SK-N-MC (cell line): ENCODE measurements at regions not wholly inside any gene's neighbourhood (a gene's known extent, or its start where the extent isn't known, plus 50 kb on each side); places are given as distances from the start of the nearest gene placed in this dataset.

Experiments
- EZH2 ChIP-seq: fragments of 200-600 bp; sonication (generic); IDR thresholded peaks from one replicate; pipeline ENCODE4 v1.6.1; 2017; ENCODE audit warnings: antibody characterized with exemption
- FOXP2 ChIP-seq: optimal IDR thresholded peaks from 2 replicates; pipeline ENCODE3; 2011; ENCODE audit warnings: mild to moderate bottlenecking, moderate library complexity; ENCODE audit not compliant: insufficient read depth; ENCODE audit errors: extremely low read length, control extremely low read depth

GRCh38 chr9:78724896-78725295, 428.0 kb downstream of the PSAT1 start:
- TF ChIP-seq FOXP2 (no peak), EZH2 (no peak)
